ENCODE measurements at regions not wholly inside any gene's neighbourhood (a gene's known extent, or its start where the extent isn't known, plus 50 kb on each side); places are given as distances from the start of the nearest gene placed in this dataset.

- Histone ChIP-seq H3K36me3 (ENCODE audit: insufficient read depth in 1 of 2, low read depth in 1 of 2) (no peaks in the 10 kb centered on the region), H3K9me3 (peaks cover 6% of the 10 kb centered on the region), H3K27me3 (ENCODE audit: insufficient read depth in 3 of 3, low read length in 2 of 3) (no peaks in the 10 kb centered on the region), H3K27ac (no peak overlapping the region), H3K4me3 (no peak overlapping the region), H3K4me1 (no peaks in the 10 kb centered on the region)
- DNase-seq, result no peak
- 69 to 74% (median 73%) methylated on average over 2 of the region's 2 CpGs for WGBS, 3 donors
- intact Hi-C loops (cut with DNase I), result no loop called here
- no peak for TF ChIP-seq CTCF (IDR thresholded peaks at IDR 0.05)
- ATAC-seq, result no peak
Observed at GRCh38 chr5:12258549-12258948, 354.3 kb upstream of the CTNND2 start.

DNA sequence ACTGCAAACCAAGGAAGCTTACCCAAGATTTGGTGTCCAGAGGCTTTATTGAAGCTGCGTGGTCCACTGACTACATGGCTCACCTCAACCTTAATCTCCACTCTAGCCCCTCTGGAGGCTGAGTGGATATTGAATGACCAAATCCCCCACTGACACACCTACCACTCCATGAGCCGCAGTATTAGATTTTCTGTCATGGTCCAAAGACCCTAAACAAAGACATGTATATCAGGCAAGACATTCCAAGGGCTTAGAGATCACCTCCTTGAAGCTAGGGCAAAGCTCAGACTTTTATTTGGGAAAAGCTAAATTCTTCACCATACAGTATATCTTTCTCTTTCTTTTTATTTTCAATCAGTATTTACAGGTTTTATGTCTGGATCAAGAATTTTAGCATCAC is 346.2 kb upstream of the CTNND2 start:
- WGBS, 3 donors, result 68 to 76% (median 73%) methylated on average over 2 of the region's 2 CpGs
- Histone ChIP-seq H3K36me3 (ENCODE audit: insufficient read depth in 1 of 2, low read depth in 1 of 2) (no peaks in the 10 kb centered on the region), H3K9me3 (peaks cover 6% of the 10 kb centered on the region), H3K27me3 (ENCODE audit: insufficient read depth in 3 of 3, low read length in 2 of 3) (no peaks in the 10 kb centered on the region), H3K4me3 (no peak overlapping the region), H3K27ac (no peak overlapping the region), H3K4me1 (no peaks in the 10 kb centered on the region)
- ATAC-seq (no peak), DNase-seq (no peak)
- no peak for TF ChIP-seq CTCF (IDR thresholded peaks at IDR 0.05)
- intact Hi-C loops (cut with DNase I), result no loop called here

DNA sequence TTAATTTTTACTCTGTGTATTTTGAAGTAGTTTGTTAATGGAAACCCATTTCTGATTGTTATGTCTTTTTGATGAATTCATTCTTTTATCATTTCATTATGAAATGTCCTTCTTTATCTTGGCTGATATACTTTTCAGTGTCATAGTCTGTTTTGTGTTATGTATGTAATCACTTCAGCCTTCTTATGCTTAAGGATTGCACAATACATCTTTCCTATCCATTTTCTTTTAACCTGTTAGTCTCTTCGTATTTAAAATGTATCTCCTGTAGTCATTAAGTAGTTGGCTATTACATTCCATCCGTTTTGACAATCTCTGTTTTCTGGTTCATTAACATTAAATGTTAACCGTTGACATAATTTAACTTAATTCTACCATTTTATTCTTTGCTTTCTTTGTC is 344.6 kb upstream of the CTNND2 start:
- no peaks in the 10 kb centered on the region for H3K36me3 ChIP-seq (ENCODE audit: insufficient read depth in 1 of 2, low read depth in 1 of 2)
- no peaks in the 10 kb centered on the region for H3K4me1 ChIP-seq
- no peak for TF ChIP-seq CTCF (IDR thresholded peaks at IDR 0.05)
- ATAC-seq (no peak), DNase-seq (no peak)
- intact Hi-C loops (cut with DNase I), result no loop called here
- H3K4me3 ChIP-seq, result no peak overlapping the region
- H3K9me3 ChIP-seq, result no peaks in the 10 kb centered on the region
- 76 to 80% (median 77%) methylated on average over 3 of the region's 3 CpGs for WGBS, 3 donors
- H3K27ac ChIP-seq, result no peak overlapping the region
- no peaks in the 10 kb centered on the region for H3K27me3 ChIP-seq (ENCODE audit: insufficient read depth in 3 of 3, low read length in 2 of 3)

DNA sequence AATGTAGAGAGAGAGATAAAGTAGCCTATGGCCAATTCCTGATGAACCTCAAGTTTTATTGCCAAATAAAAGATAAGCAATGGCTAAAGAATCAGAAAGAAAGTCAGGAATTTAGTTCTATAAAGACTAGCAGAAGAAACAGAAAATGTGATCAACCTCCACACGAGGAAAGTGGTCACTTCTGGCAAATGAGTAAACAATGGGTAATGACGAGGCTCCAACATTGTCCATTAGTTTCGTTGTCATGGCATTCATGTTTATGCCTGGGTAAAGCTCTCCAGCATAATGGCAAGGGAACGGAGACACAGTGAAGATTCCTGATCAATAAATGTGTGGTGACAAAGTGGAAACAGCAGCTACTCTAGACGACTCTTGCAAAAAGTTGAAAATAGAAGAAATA is 341.8 kb upstream of the CTNND2 start:
- Histone ChIP-seq H3K4me3 (no peak overlapping the region), H3K27me3 (ENCODE audit: insufficient read depth in 3 of 3, low read length in 2 of 3) (no peaks in the 10 kb centered on the region), H3K36me3 (ENCODE audit: insufficient read depth in 1 of 2, low read depth in 1 of 2) (no peaks in the 10 kb centered on the region), H3K4me1 (no peaks in the 10 kb centered on the region), H3K27ac (no peak overlapping the region), H3K9me3 (no peaks in the 10 kb centered on the region)
- intact Hi-C loops (cut with DNase I), result no loop called here
- no peak for TF ChIP-seq CTCF (IDR thresholded peaks at IDR 0.05)
- WGBS, 3 donors, result 78 to 83% (median 81%) methylated on average over 5 of the region's 5 CpGs
- DNase-seq (no peak), ATAC-seq (no peak)

DNA sequence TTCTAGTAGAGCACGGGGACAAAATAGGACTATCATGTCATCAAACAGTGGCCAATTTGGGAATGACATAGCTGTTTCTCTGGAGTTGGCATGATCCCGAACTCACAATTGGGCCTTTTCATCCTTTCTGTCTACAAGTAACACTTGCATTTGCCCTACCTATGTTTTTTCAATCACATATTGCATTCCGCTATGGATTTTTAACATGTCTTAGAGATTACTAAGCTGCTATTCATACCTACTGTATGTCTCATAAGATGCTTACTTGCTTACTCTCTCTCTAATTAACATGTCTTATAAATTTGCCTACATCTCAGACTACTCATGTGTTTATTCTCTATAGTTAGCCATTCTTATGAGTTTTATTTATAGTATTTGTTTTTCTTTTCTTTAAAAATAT is 341.2 kb upstream of the CTNND2 start:
- Histone ChIP-seq H3K4me1 (no peaks in the 10 kb centered on the region), H3K27ac (no peak overlapping the region), H3K27me3 (ENCODE audit: insufficient read depth in 3 of 3, low read length in 2 of 3) (no peaks in the 10 kb centered on the region), H3K9me3 (no peaks in the 10 kb centered on the region), H3K4me3 (no peak overlapping the region), H3K36me3 (ENCODE audit: insufficient read depth in 1 of 2, low read depth in 1 of 2) (no peaks in the 10 kb centered on the region)
- 85 to 97% (median 92%) methylated on average over 3 of the region's 3 CpGs for WGBS, 3 donors
- ATAC-seq (no peak), DNase-seq (no peak)
- intact Hi-C loops (cut with DNase I), result no loop called here
- TF ChIP-seq CTCF (IDR thresholded peaks at IDR 0.05), result no peak
